Stimulated activated naive CD4-positive, alpha-beta T cell treated with Interleukin-2 at 50 U/mL for 16 hours (primary cell): ENCODE measurements at regions not wholly inside any gene's neighbourhood (a gene's known extent, or its start where the extent isn't known, plus 50 kb on each side); places are given as distances from the start of the nearest gene placed in this dataset.
A peak's percentile ranks its signal among the peaks of the same experiment; 100 is the strongest.
"Not testable (repeated sequence)": the region's sequence is repeated elsewhere in the genome, so short reads cannot be mapped to it uniquely, and the experiment has no call there.

Source experiments
- DNase-seq: peaks from one replicate; lab custom pipeline; 2025; lab: John Stamatoyannopoulos, UW

- no peak for DNase-seq
These were observed 210.6 kb downstream of the KLF6 start for GRCh38 chr10:3574451-3574850.

GRCh38 chr10:3573498-3573897 lies 211.5 kb downstream of the KLF6 start:
- DNase-seq, result no peak

GRCh38 chr10:3571310-3571825 lies 213.6 kb downstream of the KLF6 start:
- no peak for DNase-seq

GRCh38 chr10:3570855-3571266 lies 214.1 kb downstream of the KLF6 start:
- no peak for DNase-seq

- DNase-seq, result no peak
These were observed 214.8 kb downstream of the KLF6 start for GRCh38 chr10:3570131-3570729.

- no peak for DNase-seq
These were observed 216.0 kb downstream of the KLF6 start for GRCh38 chr10:3568983-3569382.

GRCh38 chr10:3568392-3568791 lies 216.6 kb downstream of the KLF6 start:
- DNase-seq, result no peak

- no peak for DNase-seq
These were observed 217.6 kb downstream of the KLF6 start for GRCh38 chr10:3567291-3567963.

- no peak for DNase-seq
These were observed 218.4 kb downstream of the KLF6 start for GRCh38 chr10:3566627-3567026.

- DNase-seq, result no peak
These were observed 220.5 kb downstream of the KLF6 start for GRCh38 chr10:3564346-3565002.

GRCh38 chr10:3563298-3563697 lies 221.7 kb downstream of the KLF6 start:
- peak; percentile 68 for DNase-seq

GRCh38 chr10:3560628-3561027 lies 224.4 kb downstream of the KLF6 start:
- not testable (repeated sequence) for DNase-seq

GRCh38 chr10:3559527-3559926 lies 225.5 kb downstream of the KLF6 start:
- DNase-seq, result no peak

- no peak for DNase-seq
These were observed 226.0 kb downstream of the KLF6 start for GRCh38 chr10:3559011-3559410.

- not testable (repeated sequence) for DNase-seq
These were observed 228.6 kb downstream of the KLF6 start for GRCh38 chr10:3556191-3557017.

- DNase-seq, result no peak
These were observed 230.9 kb downstream of the KLF6 start for GRCh38 chr10:3554121-3554522.

- no peak for DNase-seq
These were observed 232.7 kb downstream of the KLF6 start for GRCh38 chr10:3552281-3552680.

GRCh38 chr10:3551761-3552160 lies 233.2 kb downstream of the KLF6 start:
- no peak for DNase-seq

GRCh38 chr10:3549118-3549517 lies 235.9 kb downstream of the KLF6 start:
- no peak for DNase-seq

- DNase-seq, result no peak
These were observed 236.3 kb downstream of the KLF6 start for GRCh38 chr10:3548702-3549101.

GRCh38 chr10:3548076-3548475 lies 236.9 kb downstream of the KLF6 start:
- DNase-seq, result no peak

- DNase-seq, result no peak
These were observed 240.4 kb downstream of the KLF6 start for GRCh38 chr10:3544561-3544960.
